ENCODE measurements at regions not wholly inside any gene's neighbourhood (a gene's known extent, or its start where the extent isn't known, plus 50 kb on each side); places are given as distances from the start of the nearest gene placed in this dataset.

DNA sequence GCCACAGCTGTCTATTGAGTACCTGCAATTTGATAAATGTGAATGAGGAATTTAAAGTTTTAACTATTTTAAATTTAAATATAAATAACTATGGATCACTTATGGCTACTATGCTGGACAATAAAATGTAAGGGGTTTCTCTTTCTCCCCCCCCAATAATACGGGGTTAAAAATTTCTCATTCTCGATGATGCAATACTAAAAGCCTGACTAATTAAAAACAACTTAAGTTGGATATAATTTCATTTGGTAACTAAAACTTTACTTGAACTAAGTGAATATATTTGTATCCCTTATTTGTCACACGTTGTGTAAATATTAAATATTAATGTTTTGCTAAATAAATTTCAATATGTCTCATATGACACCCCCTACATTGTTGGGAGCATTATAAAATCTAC, 297.3 kb downstream of the GRB14 start:
- DNase-seq (ENCODE audit: low spot score) (no peak), ATAC-seq (ENCODE audit: low FRiP score) (no peak)
- TF ChIP-seq, protein P1, sequence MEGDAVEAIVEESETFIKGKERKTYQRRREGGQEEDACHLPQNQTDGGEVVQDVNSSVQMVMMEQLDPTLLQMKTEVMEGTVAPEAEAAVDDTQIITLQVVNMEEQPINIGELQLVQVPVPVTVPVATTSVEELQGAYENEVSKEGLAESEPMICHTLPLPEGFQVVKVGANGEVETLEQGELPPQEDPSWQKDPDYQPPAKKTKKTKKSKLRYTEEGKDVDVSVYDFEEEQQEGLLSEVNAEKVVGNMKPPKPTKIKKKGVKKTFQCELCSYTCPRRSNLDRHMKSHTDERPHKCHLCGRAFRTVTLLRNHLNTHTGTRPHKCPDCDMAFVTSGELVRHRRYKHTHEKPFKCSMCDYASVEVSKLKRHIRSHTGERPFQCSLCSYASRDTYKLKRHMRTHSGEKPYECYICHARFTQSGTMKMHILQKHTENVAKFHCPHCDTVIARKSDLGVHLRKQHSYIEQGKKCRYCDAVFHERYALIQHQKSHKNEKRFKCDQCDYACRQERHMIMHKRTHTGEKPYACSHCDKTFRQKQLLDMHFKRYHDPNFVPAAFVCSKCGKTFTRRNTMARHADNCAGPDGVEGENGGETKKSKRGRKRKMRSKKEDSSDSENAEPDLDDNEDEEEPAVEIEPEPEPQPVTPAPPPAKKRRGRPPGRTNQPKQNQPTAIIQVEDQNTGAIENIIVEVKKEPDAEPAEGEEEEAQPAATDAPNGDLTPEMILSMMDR (IDR thresholded peaks at IDR 0.05) = no peak

DNA sequence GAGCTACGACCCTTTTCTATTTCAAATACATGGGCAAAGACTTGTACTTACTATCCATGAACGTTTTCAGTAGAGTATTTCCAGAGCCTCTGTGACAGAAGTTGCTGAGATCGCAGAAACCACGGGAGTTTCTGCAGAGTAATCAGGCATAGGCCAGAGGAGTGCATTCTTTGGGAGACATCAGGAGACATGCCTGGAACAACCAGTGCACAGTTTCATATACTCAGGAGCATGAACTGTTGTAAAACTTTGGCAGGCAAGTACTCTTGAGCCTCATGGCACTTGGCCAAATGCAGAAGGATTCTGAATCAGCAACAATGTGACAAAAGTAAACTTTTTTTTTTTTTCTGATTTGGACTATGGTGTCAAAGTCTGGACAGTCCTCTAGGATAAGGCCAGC, 307.1 kb downstream of the GRB14 start:
- ATAC-seq (ENCODE audit: low FRiP score) (no peak), DNase-seq (ENCODE audit: low spot score) (no peak)
- TF ChIP-seq, protein P1 (IDR thresholded peaks at IDR 0.05) = no peak

- TF ChIP-seq, protein P1 (IDR thresholded peaks at IDR 0.05) = no peak
- no peak for ATAC-seq (ENCODE audit: low FRiP score)
Measured at GRCh38 chr2:164306872-164307271, 314.4 kb downstream of the GRB14 start.

GRCh38 chr2:164302786-164303185, 318.5 kb downstream of the GRB14 start:
- ATAC-seq (ENCODE audit: low FRiP score) (no peak), DNase-seq (ENCODE audit: low spot score) (no peak)
- TF ChIP-seq, protein P1 (IDR thresholded peaks at IDR 0.05) = no peak

More at GRCh38 chr2:164306872-164307271, 314.4 kb downstream of the GRB14 start:
- DNase-seq (ENCODE audit: low spot score) = no peak

DNA sequence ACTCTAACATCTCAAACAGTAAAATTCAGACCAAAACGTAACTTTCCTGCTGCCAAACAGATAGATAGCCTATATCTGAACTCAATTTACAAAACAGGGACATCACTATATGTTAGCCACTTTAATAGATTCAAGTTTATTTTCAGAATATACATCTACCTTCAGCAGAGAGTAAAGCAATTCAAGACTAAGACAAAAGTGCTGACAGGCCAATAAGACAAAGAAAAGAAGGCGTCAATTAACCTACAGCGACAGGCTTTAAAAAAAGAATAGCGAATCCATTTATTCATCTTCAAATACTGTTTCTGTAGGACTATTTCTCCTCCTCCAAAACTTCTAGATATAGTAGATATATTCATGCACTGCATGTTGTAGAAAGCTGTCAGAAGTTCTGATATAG, 333.0 kb downstream of the GRB14 start:
- no peak for ATAC-seq (ENCODE audit: low FRiP score)
- TF ChIP-seq, protein P1 (IDR thresholded peaks at IDR 0.05) = no peak

DNA sequence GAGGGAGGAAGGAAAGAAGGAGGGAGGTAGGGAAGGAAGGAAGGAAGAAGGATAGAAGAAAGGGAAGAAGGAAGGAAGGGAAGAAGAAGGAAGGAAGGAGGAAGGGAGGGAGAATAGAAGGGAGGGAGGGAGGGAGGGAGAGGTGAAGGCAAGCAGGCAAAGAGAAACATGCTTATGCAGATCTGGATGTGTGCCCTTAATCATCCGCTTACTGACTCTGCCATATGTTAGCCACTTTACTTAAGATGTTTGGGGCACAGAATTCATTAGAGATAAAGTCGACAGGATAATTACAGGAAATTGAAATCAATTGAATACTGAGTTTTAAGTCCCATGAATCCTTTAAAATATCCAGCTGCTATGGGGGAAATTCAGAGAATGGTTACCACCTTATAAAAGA, 334.2 kb downstream of the GRB14 start:
- DNase-seq (ENCODE audit: low spot score) (no peak), ATAC-seq (ENCODE audit: low FRiP score) (no peak)
- TF ChIP-seq, protein P1 (IDR thresholded peaks at IDR 0.05) = no peak

More for the DNA sequence above, 333.0 kb downstream of the GRB14 start:
- no peak for DNase-seq (ENCODE audit: low spot score)

DNA sequence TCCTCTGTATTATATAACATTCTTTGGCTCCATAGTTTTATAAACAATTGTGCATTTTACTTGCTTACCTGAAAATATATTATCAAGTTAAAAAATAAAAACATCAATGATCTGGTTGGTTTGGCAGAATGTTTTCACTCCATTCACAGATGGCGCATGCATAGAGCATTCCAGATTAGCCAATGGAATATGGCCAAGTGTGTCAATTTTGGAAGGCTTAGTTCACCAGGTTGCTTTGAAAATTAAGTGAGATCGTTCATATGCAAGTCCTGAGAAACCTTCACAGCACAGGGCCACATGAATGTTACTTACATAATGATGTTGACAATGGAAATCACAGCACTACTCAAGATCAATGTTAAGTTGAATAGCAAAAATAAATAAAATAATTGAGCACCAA, 335.7 kb downstream of the GRB14 start:
- TF ChIP-seq, protein P1 (IDR thresholded peaks at IDR 0.05) = no peak
- DNase-seq (ENCODE audit: low spot score) (no peak), ATAC-seq (ENCODE audit: low FRiP score) (no peak)

All from omental fat pad (tissue), 3 donors.